ENCODE measurements at regions not wholly inside any gene's neighbourhood (a gene's known extent, or its start where the extent isn't known, plus 50 kb on each side); places are given as distances from the start of the nearest gene placed in this dataset.

GRCh38 chr7:41383596-41383995, 319.3 kb downstream of the INHBA start:
- no peak overlapping the region for H3K4me3 Mint-ChIP-seq
- no peaks in the 10 kb centered on the region for H3K4me1 Mint-ChIP-seq
- Histone ChIP-seq H3K79me2 (ENCODE audit: insufficient read depth, low read length) (no peaks in the 10 kb centered on the region), H3K9me3 (replicated peaks in 1 of 2; ENCODE audit: control insufficient read depth in 1 of 2, insufficient read depth in 1 of 2, low read length in 2 of 2) (no peaks in the 10 kb centered on the region), H3K36me3 (replicated peaks in 1 of 2; ENCODE audit: control insufficient read depth in 1 of 2, insufficient read depth in 2 of 2, low read length in 2 of 2) (no peaks in the 10 kb centered on the region), H3K4me3 (replicated peaks in 1 of 3; ENCODE audit: low read depth in 2 of 3, low read length in 3 of 3) (no peak overlapping the region), H3K27me3 (ENCODE audit: control insufficient read depth in 2 of 2, insufficient read depth in 2 of 2, low read length in 2 of 2) (no peaks in the 10 kb centered on the region), H4K20me1 (ENCODE audit: insufficient read depth, low read length) (no peaks in the 10 kb centered on the region), H2AFZ (ENCODE audit: insufficient read depth, low read depth, low read length, poor library complexity, severe bottlenecking) (no peak overlapping the region), H3K4me1 (ENCODE audit: control insufficient read depth in 1 of 2, insufficient read depth in 2 of 2, low read length in 2 of 2) (no peaks in the 10 kb centered on the region), H3K4me2 (replicated peaks; ENCODE audit: extremely low read depth, low read length, poor library complexity, severe bottlenecking) (no peak overlapping the region), H3K9ac (ENCODE audit: insufficient read depth, low read length, poor library complexity, severe bottlenecking) (no peak overlapping the region), H3K27ac (ENCODE audit: low read depth in 1 of 2, low read length in 2 of 2) (no peak overlapping the region)
- no peak for DNase-seq
- no peak overlapping the region for H3K27ac Mint-ChIP-seq
- no CpG with 5 or more reads among the region's 3 CpGs for WGBS (ENCODE audit: insufficient coverage)
- TF ChIP-seq, protein P1, sequence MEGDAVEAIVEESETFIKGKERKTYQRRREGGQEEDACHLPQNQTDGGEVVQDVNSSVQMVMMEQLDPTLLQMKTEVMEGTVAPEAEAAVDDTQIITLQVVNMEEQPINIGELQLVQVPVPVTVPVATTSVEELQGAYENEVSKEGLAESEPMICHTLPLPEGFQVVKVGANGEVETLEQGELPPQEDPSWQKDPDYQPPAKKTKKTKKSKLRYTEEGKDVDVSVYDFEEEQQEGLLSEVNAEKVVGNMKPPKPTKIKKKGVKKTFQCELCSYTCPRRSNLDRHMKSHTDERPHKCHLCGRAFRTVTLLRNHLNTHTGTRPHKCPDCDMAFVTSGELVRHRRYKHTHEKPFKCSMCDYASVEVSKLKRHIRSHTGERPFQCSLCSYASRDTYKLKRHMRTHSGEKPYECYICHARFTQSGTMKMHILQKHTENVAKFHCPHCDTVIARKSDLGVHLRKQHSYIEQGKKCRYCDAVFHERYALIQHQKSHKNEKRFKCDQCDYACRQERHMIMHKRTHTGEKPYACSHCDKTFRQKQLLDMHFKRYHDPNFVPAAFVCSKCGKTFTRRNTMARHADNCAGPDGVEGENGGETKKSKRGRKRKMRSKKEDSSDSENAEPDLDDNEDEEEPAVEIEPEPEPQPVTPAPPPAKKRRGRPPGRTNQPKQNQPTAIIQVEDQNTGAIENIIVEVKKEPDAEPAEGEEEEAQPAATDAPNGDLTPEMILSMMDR (IDR thresholded peaks at IDR 0.05): no peak
- peaks cover 0 to 8% (median 1%) of the 10 kb centered on the region in 7 donors for H3K9me3 Mint-ChIP-seq
- no peaks in the 10 kb centered on the region for H3K36me3 Mint-ChIP-seq
- peaks cover 0 to 2% (median 0%) of the 10 kb centered on the region in 3 donors for H3K27me3 Mint-ChIP-seq (ENCODE audit: low read depth in 3 of 3)
- intact Hi-C loops (cut with micrococcal nuclease): no loop called here

- H3K4me1 Mint-ChIP-seq: no peaks in the 10 kb centered on the region
- Histone ChIP-seq H3K4me1 (ENCODE audit: control insufficient read depth in 1 of 2, insufficient read depth in 2 of 2, low read length in 2 of 2) (no peaks in the 10 kb centered on the region), H3K9ac (ENCODE audit: insufficient read depth, low read length, poor library complexity, severe bottlenecking) (no peak overlapping the region), H3K4me3 (replicated peaks in 1 of 3; ENCODE audit: low read depth in 2 of 3, low read length in 3 of 3) (no peak overlapping the region), H3K9me3 (replicated peaks in 1 of 2; ENCODE audit: control insufficient read depth in 1 of 2, insufficient read depth in 1 of 2, low read length in 2 of 2) (no peaks in the 10 kb centered on the region), H4K20me1 (ENCODE audit: insufficient read depth, low read length) (no peaks in the 10 kb centered on the region), H3K27ac (ENCODE audit: low read depth in 1 of 2, low read length in 2 of 2) (no peak overlapping the region), H3K4me2 (replicated peaks; ENCODE audit: extremely low read depth, low read length, poor library complexity, severe bottlenecking) (no peak overlapping the region), H3K79me2 (ENCODE audit: insufficient read depth, low read length) (no peaks in the 10 kb centered on the region), H2AFZ (ENCODE audit: insufficient read depth, low read depth, low read length, poor library complexity, severe bottlenecking) (no peak overlapping the region), H3K27me3 (ENCODE audit: control insufficient read depth in 2 of 2, insufficient read depth in 2 of 2, low read length in 2 of 2) (no peaks in the 10 kb centered on the region), H3K36me3 (replicated peaks in 1 of 2; ENCODE audit: control insufficient read depth in 1 of 2, insufficient read depth in 2 of 2, low read length in 2 of 2) (no peaks in the 10 kb centered on the region)
- no peaks in the 10 kb centered on the region for H3K27me3 Mint-ChIP-seq (ENCODE audit: low read depth in 3 of 3)
- H3K27ac Mint-ChIP-seq: no peak overlapping the region
- no peak overlapping the region for H3K4me3 Mint-ChIP-seq
- peaks cover 0 to 14% (median 0%) of the 10 kb centered on the region in 7 donors for H3K9me3 Mint-ChIP-seq
- WGBS (ENCODE audit: insufficient coverage): no CpG with 5 or more reads among the region's 2 CpGs
- intact Hi-C loops (cut with micrococcal nuclease): no loop called here
- no peak for DNase-seq
- TF ChIP-seq, protein P1 (IDR thresholded peaks at IDR 0.05): no peak
- H3K36me3 Mint-ChIP-seq: no peaks in the 10 kb centered on the region
Observed at GRCh38 chr7:41378156-41378555, 324.7 kb downstream of the INHBA start.

Data from CD14-positive monocyte (primary cell).